ENCODE measurements at regions not wholly inside any gene's neighbourhood (a gene's known extent, or its start where the extent isn't known, plus 50 kb on each side); places are given as distances from the start of the nearest gene placed in this dataset.
A peak's percentile ranks its signal among the peaks of the same experiment; 100 is the strongest.
"Not testable (repeated sequence)": the region's sequence is repeated elsewhere in the genome, so short reads cannot be mapped to it uniquely, and the experiment has no call there.

GRCh38 chr13:19067767-19068166 is 113.9 kb downstream of the TUBA3C start:
- no peak overlapping the region for H3K4me3 ChIP-seq

DNA sequence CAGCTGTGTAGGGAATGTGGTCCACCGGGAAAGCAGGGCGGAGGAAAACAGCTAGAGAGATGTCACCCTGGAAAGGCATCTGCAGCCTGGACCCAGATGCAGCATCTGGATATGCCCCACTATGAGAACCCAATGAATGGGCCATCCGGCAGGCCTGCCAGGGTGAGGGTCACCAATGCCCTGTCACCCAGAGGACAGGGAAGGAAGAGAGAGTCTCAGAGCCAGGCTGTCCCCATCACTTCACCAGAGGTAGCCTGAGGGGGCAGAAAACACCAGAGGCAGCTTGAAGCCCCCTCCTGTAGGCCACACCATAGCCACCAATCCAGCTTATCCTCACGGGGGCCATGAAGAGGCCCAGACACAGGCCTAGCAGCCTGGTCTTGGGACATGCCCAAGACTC is 118.8 kb downstream of the TUBA3C start:
- no peak overlapping the region for H3K27ac ChIP-seq
- no peak overlapping the region for H3K4me3 ChIP-seq

More at GRCh38 chr13:19067767-19068166, 113.9 kb downstream of the TUBA3C start:
- H3K27ac ChIP-seq, result no peak overlapping the region

- no peak overlapping the region for H3K27ac ChIP-seq
- H3K4me3 ChIP-seq, result no peak overlapping the region
Observed at GRCh38 chr13:19062019-19062646, 119.5 kb downstream of the TUBA3C start.

DNA sequence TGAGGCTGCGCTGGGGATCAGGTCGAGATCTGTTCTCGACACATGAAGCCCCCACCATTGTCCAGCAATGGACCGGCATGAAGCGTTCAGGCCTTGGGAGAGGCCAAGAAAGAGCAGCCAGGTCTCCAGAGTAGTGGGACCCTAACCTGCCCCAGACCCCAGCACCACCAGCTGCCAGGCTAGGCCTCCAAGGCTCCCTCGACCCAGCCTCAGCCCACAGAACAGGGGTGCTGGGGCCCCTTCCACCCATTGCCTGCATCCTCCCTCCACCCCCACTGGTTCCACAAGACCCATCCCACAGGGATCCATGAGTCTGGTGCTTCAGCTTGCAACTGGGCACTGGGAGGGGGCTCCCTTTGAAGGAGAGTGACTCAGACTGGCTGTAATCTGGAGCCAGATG is 120.3 kb downstream of the TUBA3C start:
- no peak overlapping the region for H3K4me3 ChIP-seq
- H3K27ac ChIP-seq, result no peak overlapping the region

GRCh38 chr13:19060311-19061002 is 121.2 kb downstream of the TUBA3C start:
- Histone ChIP-seq H3K4me3 (no peak overlapping the region), H3K27ac (no peak overlapping the region)

DNA sequence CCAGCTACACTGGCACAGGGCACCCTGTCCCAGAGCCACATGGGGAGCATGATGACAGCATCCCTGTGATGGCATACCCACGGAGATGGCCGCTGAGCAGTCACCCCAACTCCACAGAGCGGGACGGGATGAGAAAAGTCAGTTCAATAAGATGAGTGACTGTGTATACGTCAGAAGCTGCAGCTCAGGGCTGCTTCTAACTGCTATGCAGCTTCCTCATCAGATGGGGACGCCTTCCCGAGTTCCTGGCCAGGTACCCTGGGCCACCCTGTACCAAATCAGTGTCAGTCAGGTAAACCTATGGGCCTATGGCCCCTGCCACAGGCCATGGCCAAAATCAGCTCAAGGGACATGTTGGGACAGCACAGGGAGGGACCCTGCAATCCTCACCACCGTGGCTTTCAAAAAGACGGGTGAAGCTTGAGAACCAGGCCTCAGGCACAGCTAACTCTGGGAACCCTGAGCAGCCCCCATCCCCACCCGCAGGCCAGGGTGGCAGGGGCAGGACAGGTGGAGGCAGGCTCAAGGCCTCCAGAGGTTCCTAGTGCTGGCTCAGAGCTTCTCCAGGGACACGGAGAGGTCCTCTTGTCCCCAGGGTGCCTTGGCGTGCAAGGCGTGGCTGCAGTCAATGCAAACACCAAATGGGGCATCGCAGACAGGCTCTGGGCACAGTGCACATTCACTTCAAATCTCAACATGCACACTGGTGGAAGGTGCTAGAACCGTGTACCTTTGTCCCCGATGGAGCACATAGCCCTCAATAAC is 122.4 kb downstream of the TUBA3C start:
- Histone ChIP-seq H3K4me3 (no peak overlapping the region), H3K27ac (no peak overlapping the region)

GRCh38 chr13:19058566-19058965 is 123.1 kb downstream of the TUBA3C start:
- no peak overlapping the region for H3K4me3 ChIP-seq

DNA sequence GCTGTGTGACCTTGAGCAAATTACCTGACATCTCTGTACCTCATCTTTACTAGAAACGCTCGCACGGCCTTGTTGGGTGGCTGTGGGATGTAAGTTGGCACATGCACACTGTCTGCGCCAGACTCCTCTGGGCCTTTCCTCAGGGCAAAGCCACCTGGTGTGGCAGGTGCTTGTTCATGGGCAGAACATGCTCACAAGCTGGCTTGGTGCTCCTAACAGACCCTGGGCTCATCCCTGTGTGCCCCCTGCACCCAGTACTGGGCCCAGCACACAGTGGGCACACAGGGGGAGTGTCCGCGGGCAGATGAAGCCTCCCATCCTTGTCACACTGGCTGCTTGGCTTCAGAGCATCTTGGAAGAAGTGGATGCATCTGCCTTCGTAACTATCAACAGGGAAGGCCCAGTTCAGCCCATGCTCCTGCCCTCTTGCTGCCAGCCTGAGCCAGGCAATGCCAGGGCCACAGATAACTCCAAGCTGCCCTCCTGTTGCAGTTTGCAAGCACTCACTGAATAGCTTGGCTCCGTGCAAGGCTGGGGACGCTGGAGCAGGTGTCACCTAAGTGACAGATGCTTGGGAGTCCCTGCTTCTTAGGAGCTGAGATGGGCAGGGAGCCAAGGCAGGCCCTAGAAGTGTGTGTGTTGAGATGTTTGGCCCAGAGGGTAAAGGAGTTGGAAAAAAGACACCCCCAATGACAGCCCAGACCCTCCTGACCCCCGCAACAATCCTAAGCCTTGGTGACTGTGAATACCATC is 123.9 kb downstream of the TUBA3C start:
- Histone ChIP-seq H3K4me3 (no peak overlapping the region), H3K27ac (no peak overlapping the region)

More at GRCh38 chr13:19058566-19058965, 123.1 kb downstream of the TUBA3C start:
- no peak overlapping the region for H3K27ac ChIP-seq

GRCh38 chr13:19056984-19057490 is 124.6 kb downstream of the TUBA3C start:
- Histone ChIP-seq H3K27ac (no peak overlapping the region), H3K4me3 (no peak overlapping the region)

DNA sequence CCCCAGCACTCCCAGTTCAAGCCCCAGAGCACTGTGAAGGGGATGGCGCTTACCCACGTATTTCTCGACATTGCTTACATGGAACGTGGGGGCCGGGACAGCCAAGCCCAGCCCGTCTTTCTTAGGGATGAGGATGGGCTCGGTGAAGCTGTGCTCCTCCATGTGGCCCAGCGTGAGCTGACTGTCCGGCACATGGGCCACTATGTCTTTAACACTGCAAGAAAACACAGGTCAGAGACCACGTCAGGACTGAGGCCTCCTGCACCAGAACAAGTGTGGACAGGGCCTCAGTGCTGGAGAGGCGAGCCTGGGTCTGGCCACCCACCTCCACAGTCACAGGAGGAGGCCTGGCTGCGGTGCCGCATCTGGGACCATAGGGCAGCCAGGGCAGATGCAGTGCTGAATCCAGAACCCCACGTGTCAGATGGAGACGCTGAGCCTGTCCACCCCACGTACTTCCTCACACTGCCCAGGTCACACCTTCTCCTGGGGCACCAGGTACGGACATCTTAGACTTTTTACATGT is 125.2 kb downstream of the TUBA3C start:
- Histone ChIP-seq H3K4me3 (no peak overlapping the region), H3K27ac (no peak overlapping the region)

DNA sequence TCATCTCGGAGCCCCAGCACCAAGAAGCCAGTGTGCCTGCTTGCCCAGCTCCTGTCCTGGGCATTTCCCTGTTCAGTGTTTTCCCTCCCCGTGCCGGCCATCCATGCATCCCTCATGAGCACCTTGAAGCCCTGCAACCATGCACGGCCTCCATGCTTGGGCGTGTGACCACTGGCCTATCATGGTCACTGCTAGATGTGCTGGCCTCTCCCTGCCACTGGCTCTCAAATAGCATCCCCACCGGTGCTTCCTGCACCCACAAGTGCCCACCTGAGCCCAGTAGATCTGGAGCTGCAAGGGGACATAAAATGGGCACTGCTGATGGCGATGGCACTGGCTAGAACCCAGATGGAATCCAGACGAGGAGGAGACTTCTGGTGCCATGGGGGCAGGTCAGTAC is 126.0 kb downstream of the TUBA3C start:
- H3K27ac ChIP-seq, result no peak overlapping the region
- H3K4me3 ChIP-seq, result no peak overlapping the region

DNA sequence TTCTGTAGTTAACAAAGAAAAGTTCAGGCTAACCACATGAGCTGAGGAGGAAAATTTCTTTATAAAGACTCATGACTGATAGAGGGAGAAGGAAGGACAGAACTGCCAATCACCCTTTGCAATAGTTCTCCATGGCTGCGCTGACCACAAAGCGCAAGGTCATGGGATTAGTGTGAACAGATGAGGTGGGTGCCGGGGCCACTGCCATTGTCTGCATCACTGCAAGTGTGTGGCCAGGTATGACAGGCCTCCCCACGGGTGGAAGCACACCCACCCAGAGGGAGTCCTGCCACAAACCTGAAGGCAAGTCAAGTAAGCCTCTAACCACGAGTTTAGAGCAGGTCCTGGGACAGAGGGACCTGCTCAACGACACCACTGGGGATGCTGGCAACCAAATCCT is 128.1 kb downstream of the TUBA3C start:
- Histone ChIP-seq H3K4me3 (no peak overlapping the region), H3K27ac (no peak overlapping the region)

DNA sequence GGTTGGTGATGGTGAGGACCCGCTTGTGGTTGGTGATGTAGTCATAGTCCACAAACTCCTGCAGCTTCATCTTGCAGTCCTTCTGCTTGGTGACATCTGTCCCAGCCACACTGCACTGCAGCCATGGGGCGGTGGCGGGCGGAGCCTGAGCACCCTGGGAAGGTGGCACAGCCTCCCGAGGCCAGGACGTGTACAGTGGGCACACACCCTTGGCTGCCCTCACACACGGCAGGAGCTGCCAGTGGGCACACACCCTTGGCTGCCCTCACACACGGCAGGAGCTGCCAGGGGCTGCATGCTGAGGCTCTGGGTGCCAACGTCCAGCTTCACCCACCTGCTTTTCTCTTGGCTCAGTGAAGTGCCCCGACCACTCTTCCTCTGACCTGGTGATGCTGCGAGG is 128.7 kb downstream of the TUBA3C start:
- H3K27ac ChIP-seq, result no peak overlapping the region
- no peak overlapping the region for H3K4me3 ChIP-seq

DNA sequence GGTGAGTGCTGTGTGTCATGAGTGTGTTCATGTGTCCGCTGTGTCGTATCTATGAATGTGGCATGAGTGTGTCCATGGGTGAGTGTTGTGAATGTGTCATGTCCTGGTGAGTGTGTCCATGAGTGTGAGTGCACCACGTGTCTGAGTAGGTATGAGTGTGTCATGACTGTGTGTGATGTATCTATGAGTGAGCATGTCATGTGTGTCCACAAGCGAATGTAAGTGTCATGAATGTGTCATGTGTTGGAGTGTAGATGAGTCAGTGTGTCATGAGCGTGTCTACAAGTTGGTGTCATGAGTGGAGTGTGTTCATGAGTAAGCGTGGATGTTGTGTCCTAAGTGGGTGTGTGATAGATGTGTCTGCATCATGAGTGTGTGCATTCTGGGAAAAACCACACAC is 129.4 kb downstream of the TUBA3C start:
- H3K27ac ChIP-seq, result no peak overlapping the region
- no peak overlapping the region for H3K4me3 ChIP-seq

DNA sequence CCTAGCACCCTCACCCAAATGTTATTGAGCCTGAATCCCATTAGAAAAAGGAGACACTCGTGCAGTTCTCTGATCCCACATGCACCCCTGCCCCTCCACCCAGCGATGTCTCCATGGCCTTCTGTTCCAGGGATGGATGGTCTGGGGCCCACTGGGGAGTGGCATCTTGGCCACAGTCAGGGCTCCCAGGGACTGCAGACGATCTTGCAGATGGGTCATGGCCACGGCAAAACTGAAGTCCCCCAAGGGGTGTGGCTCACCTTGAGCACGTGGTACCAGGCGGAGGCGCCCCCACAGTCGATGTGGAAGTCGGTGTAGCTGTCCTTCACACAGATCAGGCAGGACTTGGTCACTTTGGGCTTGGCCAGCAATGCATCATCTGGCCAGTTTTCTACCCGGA is 130.7 kb downstream of the TUBA3C start:
- Histone ChIP-seq H3K27ac (no peak overlapping the region), H3K4me3 (no peak overlapping the region)

- not testable (repeated sequence) for H3K4me3 ChIP-seq, H3K27ac ChIP-seq
Observed at GRCh38 chr13:19049624-19050023, 132.0 kb downstream of the TUBA3C start.

DNA sequence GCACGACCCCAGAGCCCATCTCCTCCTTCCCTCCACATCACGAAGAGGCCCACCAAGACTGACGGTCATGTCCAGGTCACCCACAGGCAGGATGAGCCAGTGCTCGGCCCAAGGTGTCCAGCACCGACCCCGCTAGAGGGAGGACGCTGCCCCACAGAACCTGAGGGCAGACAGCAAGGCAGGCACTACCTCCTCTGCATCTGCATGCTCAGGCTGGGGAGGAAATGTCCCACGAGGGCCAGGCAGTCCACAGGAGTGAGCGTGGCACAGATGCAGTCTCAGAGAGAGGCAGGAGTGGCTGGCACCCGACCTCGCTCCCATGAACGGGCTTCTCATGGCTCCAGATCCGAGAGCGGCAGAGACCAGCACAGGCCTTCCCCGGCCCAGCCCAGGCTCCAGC is 133.2 kb downstream of the TUBA3C start:
- no peak overlapping the region for H3K4me3 ChIP-seq
- H3K27ac ChIP-seq, result no peak overlapping the region

DNA sequence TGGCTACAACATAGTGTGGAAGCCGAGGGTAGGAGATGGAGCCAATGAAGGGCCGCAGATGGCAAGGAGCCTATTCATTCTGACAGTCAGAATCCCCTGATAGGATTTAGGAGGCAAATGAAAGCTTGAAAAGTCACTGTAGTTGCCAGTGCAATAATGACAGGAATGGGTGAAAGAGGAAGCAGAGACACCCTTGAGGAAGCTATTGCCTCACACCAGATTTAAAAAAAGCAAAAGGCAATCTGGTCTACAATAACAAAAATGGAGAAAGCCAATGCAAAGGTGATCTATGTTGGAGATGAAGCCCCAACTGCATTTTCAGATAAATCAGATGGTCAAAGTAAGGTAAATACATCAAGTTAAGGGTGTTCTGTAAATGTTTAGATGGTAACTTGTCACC is 158.5 kb downstream of the TUBA3C start:
- Histone ChIP-seq H3K4me3 (no peak overlapping the region), H3K27ac (no peak overlapping the region)

DNA sequence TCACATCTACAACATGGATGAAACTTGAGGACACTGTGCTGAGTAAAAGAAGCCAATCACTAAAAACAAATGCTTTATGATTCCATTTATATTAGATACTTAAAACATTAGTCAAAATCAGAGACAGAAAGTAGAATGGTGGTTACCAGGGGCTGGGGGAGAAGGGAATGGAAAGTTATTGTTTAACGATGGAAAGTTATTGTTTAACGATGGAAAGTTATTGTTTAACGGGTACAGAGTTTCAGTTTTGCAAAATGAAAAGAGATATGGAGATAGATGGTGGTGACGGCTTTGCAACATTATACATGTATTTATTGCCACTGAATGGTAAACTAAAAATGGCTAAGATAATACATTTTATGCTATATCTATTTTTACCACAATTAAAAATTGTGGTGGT is 160.6 kb downstream of the TUBA3C start:
- no peak overlapping the region for H3K27ac ChIP-seq
- H3K4me3 ChIP-seq, result no peak overlapping the region

DNA sequence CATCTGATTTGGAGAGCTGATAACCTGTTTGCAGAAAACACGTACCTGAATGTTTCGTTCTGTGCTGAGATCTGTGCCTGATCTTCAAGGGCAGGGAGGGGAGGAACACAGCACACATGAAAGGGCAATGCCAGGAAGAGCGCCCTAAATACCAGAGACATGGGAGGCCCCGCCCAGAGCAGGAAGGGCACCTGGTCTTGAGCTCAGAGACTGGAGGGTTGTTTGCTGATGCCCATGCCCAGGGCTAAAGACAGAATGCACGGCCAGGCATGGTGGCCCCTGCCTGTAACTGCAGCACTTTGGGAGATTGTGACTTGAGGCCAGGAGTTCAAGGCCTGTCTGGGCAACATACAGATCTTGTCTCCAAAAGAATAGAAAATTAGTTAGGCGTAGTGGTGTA is 183.2 kb downstream of the TUBA3C start:
- Histone ChIP-seq H3K27ac (peak overlapping the region in 1 of 21 experiments; percentile 30), H3K4me3 (no peak overlapping the region)

Data from skin epidermis (tissue), 12 donors.